T-helper 1 cell treated with Interleukin-12 subunit alpha and Interleukin-12 subunit beta and Interleukin-4 antibody, amounts not matched to agents 30 ng/mL and 1 ng/mL, for 36 hours (primary cell): ENCODE measurements at regions not wholly inside any gene's neighbourhood (a gene's known extent, or its start where the extent isn't known, plus 50 kb on each side); places are given as distances from the start of the nearest gene placed in this dataset.

ENCODE experiments used
- intact Hi-C: fragments of 100-400 bp; cut with micrococcal nuclease; formaldehyde crosslinking; loops from one replicate; pipeline ENCODE4 v1.15.1; 2024

DNA sequence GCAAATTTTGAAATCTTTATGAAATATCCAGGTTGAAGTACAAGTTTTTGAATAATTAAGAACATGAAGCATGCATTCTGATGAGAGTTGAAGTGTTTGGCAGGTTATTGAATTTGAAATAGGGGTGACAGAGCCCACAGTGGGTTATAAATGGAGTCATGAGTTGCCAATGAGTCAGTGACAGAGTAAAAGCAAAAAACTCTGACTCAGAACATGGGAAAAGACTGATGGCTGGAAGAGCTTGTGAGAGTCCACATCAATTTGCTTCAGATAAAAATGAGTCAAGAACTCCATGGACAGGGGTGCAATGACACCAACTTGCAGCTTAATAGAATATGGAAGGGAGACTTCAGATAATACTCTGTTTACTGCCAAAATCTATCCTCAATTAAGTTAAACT, 105.3 kb downstream of the SLC6A15 start:
- intact Hi-C loops: no loop called here

DNA sequence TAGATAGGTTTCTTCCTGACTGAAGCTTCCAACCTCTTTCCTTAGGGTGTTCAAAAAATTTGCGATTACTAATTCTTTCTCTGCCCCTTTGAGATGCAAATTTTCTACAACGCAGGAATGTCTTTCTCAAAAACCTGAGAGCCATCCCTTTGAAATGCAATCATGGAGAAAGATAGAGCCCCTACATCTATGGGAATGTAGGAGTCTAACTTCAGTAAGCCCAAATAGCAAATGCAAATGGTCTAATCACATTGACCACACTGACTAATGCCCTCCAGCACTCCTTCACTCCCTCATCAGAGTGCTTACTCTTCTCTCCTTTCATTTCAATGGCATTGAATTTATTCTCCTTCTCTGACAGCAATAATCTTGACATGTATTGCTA, 107.1 kb downstream of the SLC6A15 start:
- intact Hi-C loops: no loop called here

DNA sequence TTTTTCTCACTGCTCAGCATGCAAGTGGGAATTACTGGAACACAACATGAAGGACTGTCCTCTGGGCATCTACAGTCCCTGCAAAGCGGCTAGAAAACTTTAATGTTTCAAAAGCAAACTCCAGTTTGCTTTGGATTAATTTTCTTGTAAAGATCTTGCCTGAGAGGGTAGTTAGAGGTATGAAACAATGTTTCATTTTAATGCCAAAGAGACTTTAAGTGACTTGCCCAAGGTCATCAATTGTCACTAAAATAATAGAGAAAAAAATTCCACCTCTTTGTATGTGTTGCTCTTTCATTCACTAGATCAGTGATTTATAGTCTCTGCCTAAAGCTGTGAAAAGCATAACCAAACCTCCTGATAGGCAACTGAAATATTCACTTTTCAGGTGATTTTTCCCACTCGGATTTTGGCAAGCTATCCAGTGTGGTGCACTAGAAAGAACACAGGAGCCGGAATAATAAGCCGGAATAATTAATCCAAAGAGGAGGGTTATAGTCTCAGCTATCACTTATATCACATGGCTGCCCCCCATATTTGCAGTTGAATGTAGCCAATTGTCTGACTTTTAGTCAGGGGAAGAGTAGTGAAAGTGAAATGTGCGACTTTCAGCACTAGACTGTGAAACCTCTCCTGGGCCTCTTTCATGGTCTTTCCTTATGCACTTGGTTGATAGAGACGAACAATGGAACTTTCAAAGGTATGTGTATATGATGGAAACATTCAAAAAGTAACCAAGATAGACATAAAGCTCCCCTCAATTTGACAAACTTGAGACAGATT, 107.7 kb downstream of the SLC6A15 start:
- intact Hi-C loops: no loop called here

DNA sequence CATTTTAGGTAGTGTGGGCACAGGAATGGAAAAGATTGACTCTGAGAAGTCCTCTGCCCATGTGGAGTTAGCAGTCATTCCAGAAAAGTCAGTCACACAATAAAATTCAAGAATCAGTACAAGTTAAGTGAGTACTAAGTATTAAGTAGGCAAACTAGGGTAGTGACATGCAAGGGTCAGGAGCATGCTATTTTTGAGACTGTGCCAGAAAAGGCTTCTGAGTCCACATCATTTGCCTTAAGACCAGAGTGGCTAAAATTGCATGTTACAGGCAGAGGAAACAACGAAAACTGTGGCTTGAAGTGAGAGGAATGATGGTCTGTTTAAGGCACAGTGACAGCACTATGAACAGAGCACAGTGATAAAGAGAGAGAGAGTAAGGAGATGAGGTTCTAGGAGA, 108.9 kb downstream of the SLC6A15 start:
- intact Hi-C loops: no loop called here

DNA sequence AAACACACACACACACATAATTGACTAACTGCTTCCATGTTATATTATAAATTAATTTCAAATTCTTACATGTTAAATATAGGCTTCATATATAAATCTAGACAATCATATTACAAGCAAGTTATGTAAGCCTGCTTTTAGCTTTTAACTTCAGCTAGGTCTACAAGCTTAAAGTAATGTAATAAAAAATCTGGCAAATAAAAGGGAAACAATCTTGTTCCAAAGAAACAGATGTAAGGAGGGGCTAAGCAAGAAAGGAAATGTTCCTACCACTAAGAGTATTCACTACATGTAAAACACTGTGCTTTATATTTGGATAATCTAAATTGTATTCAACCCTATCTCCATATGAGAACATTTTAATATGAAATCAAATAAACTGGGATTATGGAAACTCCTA, 110.4 kb downstream of the SLC6A15 start:
- intact Hi-C loops: no loop called here

DNA sequence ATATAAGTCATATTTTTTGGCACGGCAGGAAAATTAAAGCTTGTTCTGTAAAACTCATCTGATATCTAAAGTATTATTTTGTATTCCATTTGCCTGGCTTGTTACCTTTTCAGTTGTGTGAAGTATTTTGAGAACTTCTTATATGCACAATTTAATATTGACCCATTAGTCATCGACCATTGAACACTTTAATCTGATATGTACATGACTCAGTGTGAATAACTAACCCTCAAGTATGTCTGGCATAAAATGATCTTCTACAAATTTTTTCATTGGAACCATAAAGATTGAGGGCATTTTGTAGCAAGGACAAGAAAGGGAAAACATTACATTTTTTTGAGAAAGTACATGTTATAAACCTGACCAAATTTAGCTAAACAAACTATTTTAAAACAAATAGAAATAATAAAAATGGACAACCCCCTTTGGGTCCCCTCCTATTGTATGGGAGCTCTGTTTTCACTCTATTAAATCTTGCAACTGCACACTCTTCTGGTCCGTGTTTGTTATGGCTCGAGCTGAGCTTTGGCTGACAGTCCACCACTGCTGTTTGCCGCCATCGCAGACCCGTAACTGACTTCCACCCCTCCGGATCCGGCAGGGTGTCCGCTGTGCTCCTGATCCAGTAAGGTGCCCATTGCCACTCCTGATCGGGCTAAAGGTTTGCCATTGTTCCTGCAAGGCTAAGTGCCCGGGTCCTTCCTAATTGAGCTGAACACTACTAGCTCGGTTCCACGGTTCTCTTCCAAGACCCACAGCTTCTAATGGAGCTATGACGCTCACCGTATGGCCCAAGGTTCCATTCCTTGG, 118.8 kb downstream of the SLC6A15 start:
- intact Hi-C loops: no loop called here

DNA sequence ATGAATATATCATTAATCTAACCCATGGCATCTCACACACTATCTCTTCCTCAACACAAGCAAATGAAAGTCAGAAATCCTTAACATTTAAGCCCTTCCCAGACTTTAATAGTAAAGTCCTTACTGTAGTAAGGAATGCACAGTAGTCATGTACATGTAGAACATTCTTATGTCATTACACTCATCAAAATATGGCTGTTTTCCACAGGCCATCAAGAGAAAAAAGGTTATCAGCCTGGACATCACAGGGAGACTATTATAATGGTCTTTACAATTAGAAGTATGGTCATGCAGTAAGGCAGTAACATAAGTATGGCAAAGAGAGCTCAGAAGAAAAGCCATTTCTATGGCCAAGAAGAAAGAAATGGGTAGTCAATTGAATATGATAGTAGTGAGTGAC, 121.2 kb downstream of the SLC6A15 start:
- intact Hi-C loops: no loop called here

DNA sequence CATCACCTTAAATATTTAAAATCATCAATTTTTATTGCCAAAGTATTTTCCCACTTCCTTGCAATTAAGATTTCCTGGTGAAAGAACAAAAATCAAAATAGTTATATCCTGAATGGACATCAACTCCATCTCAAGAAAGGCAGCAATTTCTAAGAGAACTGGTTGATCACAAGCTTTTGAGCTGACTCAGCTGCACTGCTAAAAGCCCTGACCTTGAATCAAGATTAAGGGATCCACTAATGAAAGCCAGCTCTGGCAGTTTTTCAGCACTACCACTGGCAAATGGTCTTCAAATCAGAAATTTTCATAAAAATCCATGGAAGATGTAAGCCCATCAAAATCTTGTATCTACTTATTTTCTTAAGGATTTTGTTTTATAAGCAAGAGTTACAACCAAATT, 123.4 kb downstream of the SLC6A15 start:
- intact Hi-C loops: no loop called here

DNA sequence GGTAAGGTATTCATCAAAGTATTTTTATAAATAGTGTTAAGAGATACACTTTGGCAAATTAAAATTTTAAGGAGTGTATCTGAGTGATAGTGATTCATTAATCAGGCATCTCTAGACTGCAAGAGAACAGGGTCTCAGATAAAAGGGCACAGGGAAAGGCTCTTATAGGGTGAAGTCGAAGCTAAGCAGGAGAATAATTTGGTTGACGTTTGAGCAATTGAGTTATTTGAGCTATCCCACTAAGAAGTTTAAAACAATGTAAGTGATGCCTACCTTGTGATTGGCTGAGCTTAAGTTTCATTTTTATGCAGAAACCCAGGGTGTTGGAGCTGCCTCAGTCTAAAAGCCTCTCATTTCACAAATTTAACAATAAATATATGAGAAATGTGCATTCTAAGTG, 125.3 kb downstream of the SLC6A15 start:
- intact Hi-C loops: no loop called here

DNA sequence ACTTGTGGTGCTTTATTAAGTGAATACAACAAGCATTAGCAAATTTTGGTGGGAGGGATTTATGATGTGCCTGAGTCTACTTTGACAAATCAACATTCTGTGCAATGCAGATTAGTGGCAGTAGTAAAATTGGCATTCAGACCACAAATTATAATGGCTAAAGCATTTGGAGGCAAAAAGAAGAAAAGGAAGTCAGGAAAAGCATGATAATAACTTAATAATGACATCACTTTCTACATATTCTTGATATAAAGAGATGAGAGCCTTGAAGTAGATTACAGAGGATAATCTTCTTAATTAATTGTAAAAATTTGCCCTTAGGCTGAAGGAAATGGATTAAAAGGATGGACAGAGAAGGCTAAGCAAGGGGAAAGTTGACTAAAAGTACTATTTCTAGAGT, 126.0 kb downstream of the SLC6A15 start:
- intact Hi-C loops: no loop called here

DNA sequence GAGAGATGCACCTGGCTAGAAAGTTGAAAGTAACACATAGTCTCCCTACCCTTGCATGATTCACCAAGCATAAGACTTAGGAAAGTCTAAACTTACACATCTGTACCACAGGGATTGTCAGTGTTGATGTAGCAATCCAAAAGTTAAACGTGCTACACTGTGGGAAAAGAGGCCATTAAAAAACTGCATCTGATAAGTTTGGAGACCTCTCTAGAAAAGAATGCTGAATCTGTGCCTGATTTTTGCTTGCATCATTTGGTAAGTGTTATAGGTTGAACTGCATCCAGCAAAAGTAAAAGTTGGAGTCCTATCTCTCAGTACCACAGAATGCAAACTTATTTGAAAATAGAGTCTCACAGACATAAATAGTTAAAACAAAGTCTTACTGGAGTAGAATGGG, 126.6 kb downstream of the SLC6A15 start:
- intact Hi-C loops: no loop called here

DNA sequence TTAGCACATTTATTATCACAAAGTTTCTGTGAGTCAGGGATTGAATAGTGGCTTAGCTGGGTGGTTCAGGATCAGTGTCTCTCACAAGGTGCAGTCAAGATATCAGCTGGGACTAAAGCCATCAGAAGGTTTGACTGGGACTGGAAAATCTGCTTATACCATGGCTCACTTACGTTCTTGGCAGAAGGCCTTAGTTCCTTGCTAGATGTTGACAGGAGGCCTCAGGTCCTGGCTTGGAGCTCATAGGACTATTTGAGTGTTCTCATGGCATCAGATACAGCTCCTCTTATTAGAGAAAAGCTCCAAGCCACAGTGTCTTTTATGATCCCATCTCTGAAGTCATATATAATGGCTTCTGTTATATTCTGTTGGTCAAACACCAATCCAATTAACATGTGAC, 127.3 kb downstream of the SLC6A15 start:
- intact Hi-C loops: no loop called here

DNA sequence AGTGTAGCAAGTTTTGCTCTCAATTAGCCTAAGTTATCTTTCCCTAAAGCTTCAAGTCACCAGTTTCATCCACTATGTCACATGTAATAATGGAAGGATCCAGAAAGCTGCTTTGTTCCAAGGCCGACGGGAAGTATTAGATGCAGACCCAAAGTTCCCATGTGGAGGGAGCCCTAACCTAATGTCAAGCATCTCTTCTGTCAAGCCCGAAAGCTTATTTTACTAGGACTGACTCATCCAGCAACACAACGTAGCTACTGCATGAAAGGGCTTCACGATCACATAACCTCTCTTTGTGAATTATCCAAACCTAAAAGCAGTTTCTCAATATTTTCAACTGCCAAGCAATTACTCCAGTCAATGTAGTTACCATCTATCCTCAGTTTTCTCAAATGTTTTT, 133.4 kb downstream of the SLC6A15 start:
- intact Hi-C loops: no loop called here

DNA sequence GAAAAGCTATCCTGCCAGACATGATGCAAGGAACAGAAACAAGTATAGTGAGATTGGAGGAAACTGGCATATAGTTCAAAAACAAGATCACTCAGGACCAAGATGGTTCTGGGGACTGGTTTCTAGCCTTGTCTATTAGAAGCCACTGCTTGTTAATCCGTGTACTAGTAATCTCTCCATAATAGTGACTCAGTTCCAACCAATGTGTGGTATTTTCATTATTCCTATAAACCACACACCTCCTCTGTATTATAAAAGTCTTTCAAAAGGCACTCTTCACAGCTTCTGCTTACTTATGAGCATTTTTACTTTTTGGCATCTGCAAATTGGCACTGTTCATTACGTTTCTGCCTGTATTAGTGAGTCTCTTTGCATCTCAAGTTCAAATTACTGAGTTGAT, 140.3 kb downstream of the SLC6A15 start:
- intact Hi-C loops: no loop called here

DNA sequence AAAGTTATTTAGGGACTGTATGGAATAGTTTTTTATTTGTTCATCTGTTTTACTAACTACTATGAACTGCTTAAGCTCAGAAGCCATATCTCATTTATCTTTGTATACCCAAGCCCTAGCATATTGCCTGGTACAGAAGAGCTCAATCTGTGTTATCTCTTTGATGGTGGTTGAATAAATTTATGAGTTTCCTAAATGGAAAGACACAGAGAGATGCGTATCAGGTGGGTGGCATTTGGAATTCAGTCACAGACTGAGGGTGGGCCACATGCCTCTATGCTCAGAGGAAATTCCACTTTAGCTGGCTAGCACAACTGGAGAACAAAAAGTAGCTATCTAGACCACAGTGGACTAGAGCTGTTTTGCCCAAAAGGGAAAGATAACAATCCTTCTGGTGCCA, 145.5 kb downstream of the SLC6A15 start:
- intact Hi-C loops: no loop called here

DNA sequence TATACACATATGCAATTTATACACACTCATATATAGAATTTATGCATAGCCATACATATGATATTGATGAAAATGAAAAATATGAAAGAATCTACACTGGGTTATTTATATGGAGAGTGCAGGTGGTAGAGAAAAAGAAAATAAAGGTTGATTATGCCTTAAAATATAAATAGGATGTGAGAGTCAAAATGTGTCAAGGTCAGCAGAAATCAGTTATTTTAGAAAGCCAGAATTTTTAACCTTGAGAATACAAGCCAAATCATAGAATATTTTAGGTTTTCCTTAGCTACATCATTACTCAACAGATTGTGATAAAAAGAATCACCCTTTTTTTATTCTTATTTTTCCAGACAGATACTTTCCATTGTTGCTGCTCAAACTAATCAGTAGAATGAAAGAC, 146.2 kb downstream of the SLC6A15 start:
- intact Hi-C loops: no loop called here

DNA sequence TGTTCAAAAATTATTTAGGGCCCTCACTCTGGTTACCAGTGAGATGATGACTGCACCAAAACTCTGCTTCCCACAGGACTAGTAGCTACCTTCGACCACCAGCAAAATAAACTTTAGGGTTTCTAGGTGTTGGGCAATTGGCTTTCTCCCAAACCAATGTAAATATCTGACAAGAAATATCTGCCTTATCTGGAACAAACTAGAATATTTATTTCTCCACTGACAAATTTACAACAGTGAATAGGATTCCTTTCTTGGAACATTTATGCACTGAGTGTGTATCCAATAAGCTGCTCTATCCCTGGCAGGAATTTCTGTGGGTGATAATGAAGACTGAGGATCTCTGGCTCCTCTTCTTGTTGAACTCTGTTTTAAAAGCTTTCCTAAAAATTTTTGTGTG, 148.6 kb downstream of the SLC6A15 start:
- intact Hi-C loops: no loop called here

DNA sequence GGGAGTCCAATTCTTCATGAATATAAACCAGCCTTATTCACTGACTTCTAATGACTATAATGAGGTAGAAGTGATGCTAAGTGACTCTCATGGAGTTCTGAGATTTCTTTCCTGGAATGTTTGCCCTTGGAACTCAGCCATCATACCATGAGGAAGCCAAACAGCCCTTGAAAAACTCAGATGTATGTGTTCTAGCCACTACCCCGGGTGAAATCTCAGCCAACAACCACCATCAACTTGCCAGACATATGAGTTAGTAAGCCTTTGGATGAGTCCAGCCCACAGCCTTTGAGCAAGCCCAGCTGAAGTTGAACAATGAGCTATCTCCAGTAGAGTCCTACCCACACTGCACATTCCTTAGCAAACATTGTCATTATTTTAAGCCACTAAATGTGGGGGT, 149.5 kb downstream of the SLC6A15 start:
- intact Hi-C loops: no loop called here

DNA sequence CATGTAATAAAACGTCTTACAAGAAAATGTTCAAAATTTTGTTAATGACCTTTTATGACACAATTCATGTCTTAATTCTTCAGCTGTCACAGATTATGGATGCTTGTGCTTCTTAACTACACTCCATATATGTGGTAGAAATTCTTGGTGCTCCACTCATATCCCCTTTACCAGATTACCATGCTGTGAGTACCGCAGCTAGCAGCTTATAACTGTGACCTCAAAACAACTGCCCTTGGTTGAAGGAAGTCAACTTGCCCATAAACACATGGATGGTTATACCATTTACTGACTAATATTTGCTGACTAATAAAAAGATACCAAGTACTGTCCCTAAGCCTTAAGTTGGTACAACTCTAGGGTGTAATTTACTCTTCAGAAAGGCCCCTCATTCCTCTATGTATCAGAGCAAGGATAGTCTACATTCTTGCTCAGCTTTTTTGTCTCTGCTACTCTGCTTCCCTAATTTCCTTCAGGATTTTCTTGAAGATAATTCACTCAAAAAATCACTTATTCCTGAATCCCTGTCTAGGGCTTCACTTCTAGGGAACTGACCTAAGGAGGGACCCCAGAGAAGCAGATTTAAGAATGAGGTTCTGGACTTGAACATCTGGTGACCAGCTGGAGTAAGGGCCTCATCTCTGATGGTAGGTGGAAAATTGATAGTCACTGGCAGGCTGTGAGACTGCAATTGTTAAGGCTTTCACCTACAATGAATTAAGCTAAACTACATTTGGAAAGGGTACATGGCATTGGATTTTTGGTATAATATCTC, 152.3 kb downstream of the SLC6A15 start:
- intact Hi-C loops: no loop called here

DNA sequence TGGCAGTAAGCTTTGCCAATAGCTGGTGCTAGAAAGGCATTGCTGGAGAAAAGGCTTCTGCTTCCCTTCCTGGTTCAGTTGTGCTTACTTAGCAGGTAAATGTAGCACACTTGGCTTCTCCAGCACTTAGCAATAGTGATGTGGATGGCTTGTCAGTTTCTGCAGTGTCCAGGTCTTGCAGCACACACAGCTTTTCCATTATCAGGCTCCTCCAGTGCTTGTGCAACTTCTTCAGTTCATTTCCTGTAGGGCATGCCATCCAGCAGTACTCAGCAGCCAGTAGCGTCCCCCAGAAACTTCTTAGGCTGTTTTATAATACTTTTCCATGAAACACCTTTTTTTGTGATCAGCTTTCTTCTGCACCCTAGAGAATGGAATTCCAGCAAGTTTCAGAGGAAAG, 154.6 kb downstream of the SLC6A15 start:
- intact Hi-C loops: no loop called here

DNA sequence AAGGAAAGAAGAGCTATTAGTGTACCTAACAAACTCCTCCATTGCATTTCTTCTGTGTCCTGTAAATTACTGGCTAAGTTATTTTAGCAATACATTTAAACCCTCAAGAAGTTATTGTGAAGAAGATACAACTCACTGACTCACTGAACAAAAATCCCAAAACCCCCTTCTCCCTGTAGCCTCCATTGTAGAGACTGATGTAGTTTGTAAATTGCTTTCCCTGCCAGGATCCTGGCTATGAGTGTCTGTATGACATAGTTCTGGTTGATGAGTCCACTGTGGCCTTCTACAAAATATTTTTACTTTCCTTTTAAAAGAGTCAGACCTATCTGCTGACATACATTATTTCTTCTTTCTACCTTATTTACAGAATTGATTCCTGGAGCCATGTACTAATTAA, 155.6 kb downstream of the SLC6A15 start:
- intact Hi-C loops: no loop called here

DNA sequence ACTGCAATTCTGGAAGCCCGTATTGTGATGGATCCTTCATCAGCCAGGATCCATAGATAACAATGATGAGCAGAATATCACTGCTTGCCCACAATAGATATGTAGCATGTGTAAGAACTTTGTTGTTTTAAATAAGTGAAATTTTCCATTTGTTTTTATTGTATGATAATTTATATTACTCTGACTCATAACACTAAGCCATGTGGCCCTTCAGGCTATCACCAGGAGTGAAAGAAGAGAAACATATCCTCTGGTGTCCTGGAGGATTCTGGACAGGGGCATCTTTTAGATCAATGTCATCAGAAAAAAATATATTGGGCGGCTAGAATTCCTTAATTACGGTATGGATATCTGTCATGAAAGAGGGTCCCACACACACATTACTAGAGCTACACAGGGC, 167.5 kb downstream of the SLC6A15 start:
- intact Hi-C loops: no loop called here
